OCI-LY1 (cell line): ENCODE measurements at regions not wholly inside any gene's neighbourhood (a gene's known extent, or its start where the extent isn't known, plus 50 kb on each side); places are given as distances from the start of the nearest gene placed in this dataset.

Experiments used
- H2AFZ ChIP-seq: fragments of 200-600 bp; sonication (generic), shearing (Covaris generic); 2 replicates; pipeline ENCODE4 v1.6.0; 2014; ENCODE audit warnings: antibody characterized with exemption, mild to moderate bottlenecking, low read length
- H3F3A ChIP-seq: fragments of 200-600 bp; sonication (generic), shearing (Covaris generic); 2 replicates; pipeline ENCODE4 v1.6.0; 2014; ENCODE audit warnings: mild to moderate bottlenecking, antibody characterized with exemption, low read length, moderate library complexity; ENCODE audit not compliant: insufficient read depth
- H3K27ac ChIP-seq: fragments of 200-600 bp; sonication (generic); 2 replicates; pipeline ENCODE4 v1.5.1; 2014; ENCODE audit warnings: low read length, mixed run types, mild to moderate bottlenecking, low read depth; ENCODE audit not compliant: poor library complexity, severe bottlenecking
- H3K27me3 ChIP-seq: fragments of 200-600 bp; sonication (generic); 2 replicates; pipeline ENCODE4 v1.6.0; 2014; ENCODE audit warnings: antibody characterized with exemption, mild to moderate bottlenecking, low read length, moderate library complexity; ENCODE audit not compliant: insufficient read depth
- H3K36me3 ChIP-seq: fragments of 200-600 bp; sonication (generic); 2 replicates; pipeline ENCODE4 v1.6.1; 2014; ENCODE audit warnings: mild to moderate bottlenecking, antibody characterized with exemption, low read length, moderate library complexity, mixed read lengths; ENCODE audit not compliant: insufficient read depth
- H3K4me1 ChIP-seq: fragments of 200-600 bp; sonication (generic); 2 replicates; pipeline ENCODE4 v1.5.1; 2014; ENCODE audit warnings: mild to moderate bottlenecking, low read length, moderate library complexity; ENCODE audit not compliant: insufficient read depth, severe bottlenecking
- H3K4me2 ChIP-seq: fragments of 200-600 bp; sonication (generic), shearing (Covaris generic); 2 replicates; pipeline ENCODE4 v1.6.1; 2014; ENCODE audit warnings: low read length
- H3K4me3 ChIP-seq: fragments of 200-600 bp; sonication (generic); 2 replicates; pipeline ENCODE4 v1.5.1; 2014; ENCODE audit warnings: low read length, low read depth, mild to moderate bottlenecking, mixed read lengths; ENCODE audit not compliant: poor library complexity, severe bottlenecking
- H3K79me2 ChIP-seq: fragments of 200-600 bp; shearing (Covaris generic); 2 replicates; pipeline ENCODE4 v1.6.1; 2016; ENCODE audit warnings: mixed run types, low read length, mixed read lengths; ENCODE audit not compliant: insufficient read depth
- H3K9ac ChIP-seq: fragments of 200-600 bp; sonication (generic), shearing (Covaris generic); 2 replicates; pipeline ENCODE4 v1.6.1; 2014; ENCODE audit warnings: mild to moderate bottlenecking, low read length, mixed read lengths
- H3K9me2 ChIP-seq: fragments of 200-600 bp; sonication (generic), shearing (Covaris generic); 2 replicates; pipeline ENCODE4 v1.6.1; 2014; ENCODE audit warnings: low read depth, mild to moderate bottlenecking, low read length, mixed read lengths
- H3K9me3 ChIP-seq: fragments of 200-600 bp; shearing (Covaris generic); 2 replicates; pipeline ENCODE4 v1.6.1; 2014; ENCODE audit warnings: low read length, mixed read lengths
- H4K20me1 ChIP-seq: fragments of 200-600 bp; sonication (generic), shearing (Covaris generic); 2 replicates; pipeline ENCODE4 v1.6.0; 2016; ENCODE audit warnings: mild to moderate bottlenecking, low read length; ENCODE audit not compliant: insufficient read depth
- EZH2 ChIP-seq: fragments of 200-600 bp; sonication (generic), shearing (Covaris generic); IDR thresholded peaks from 2 replicates; pipeline ENCODE4 v1.8.0; 2017; ENCODE audit warnings: borderline replicate concordance, mixed run types, mild to moderate bottlenecking, antibody characterized with exemption, low read length, moderate library complexity, mixed read lengths
- TF ChIP-seq, protein P1 (sequence below): fragments of 200-600 bp; sonication (generic), shearing (Covaris generic); IDR thresholded peaks from 2 replicates; pipeline ENCODE4 v1.5.1; 2017; ENCODE audit warnings: mild to moderate bottlenecking, antibody characterized with exemption, low read length, moderate library complexity, mixed read lengths

DNA sequence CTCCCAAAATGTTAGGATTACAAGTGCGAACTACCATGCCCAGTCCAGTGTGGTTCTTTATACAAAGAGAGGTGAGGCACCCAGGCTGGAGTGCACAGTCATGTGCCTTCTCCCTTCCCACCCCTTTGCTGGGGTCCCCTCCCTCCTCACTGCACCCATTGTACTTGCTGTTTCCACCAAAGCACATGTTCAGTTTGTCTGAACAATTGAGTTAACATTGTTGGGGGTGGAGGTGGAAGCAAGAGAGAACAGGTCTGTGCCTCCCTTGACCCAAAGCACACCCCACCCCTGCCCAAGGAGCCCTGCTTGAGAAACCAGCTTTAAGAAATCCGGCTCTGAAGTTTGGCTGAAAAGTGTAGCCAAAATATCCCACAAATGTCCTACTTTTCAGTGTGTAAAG lies 142.3 kb upstream of the CDH5 start:
- H3K9ac ChIP-seq: no peak overlapping the region
- H3K36me3 ChIP-seq: no peaks in the 10 kb centered on the region
- H4K20me1 ChIP-seq: no peaks in the 10 kb centered on the region
- H3K4me3 ChIP-seq: no peak overlapping the region
- no peaks in the 10 kb centered on the region for H3K27me3 ChIP-seq
- no peak overlapping the region for H3K27ac ChIP-seq
- no peak overlapping the region for H2AFZ ChIP-seq
- H3K9me2 ChIP-seq: no peaks in the 10 kb centered on the region
- no peaks in the 10 kb centered on the region for H3K9me3 ChIP-seq
- H3F3A ChIP-seq: no peaks in the 10 kb centered on the region
- H3K4me1 ChIP-seq: no peaks in the 10 kb centered on the region
- H3K79me2 ChIP-seq: no peaks in the 10 kb centered on the region
- no peak overlapping the region for H3K4me2 ChIP-seq
- TF ChIP-seq, protein P1, sequence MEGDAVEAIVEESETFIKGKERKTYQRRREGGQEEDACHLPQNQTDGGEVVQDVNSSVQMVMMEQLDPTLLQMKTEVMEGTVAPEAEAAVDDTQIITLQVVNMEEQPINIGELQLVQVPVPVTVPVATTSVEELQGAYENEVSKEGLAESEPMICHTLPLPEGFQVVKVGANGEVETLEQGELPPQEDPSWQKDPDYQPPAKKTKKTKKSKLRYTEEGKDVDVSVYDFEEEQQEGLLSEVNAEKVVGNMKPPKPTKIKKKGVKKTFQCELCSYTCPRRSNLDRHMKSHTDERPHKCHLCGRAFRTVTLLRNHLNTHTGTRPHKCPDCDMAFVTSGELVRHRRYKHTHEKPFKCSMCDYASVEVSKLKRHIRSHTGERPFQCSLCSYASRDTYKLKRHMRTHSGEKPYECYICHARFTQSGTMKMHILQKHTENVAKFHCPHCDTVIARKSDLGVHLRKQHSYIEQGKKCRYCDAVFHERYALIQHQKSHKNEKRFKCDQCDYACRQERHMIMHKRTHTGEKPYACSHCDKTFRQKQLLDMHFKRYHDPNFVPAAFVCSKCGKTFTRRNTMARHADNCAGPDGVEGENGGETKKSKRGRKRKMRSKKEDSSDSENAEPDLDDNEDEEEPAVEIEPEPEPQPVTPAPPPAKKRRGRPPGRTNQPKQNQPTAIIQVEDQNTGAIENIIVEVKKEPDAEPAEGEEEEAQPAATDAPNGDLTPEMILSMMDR: no peak
- no peak for TF ChIP-seq EZH2

DNA sequence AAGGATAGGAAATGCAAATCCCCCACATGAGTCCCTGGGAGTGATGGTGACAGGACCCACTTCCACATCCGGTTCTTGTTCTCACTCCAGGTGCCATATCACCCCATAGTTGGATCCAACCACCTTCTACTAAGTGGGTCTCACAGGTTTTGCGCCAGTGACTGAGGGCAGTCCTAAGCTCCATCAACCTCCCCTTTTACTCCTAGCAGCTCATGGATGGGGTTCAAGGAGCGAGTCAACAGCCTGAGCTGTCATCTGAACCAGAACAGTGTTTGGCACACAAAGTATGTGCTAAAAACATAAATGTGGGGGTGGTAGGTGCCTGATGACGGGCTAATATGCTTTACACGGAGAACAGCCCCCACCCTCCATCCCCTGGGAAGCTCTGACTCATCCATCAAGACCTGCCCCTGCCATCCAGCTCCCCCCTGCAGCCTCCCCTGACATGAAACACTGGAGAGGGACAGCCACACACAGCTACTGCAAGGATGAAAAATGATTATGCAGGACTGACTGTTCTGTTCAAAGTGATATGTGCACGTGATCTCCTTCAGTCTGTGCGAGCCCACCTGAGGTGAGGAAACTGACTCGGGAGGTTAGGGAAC lies 143.2 kb upstream of the CDH5 start:
- H4K20me1 ChIP-seq: no peaks in the 10 kb centered on the region
- H3K27ac ChIP-seq: no peak overlapping the region
- H3K27me3 ChIP-seq: no peaks in the 10 kb centered on the region
- H3K9me3 ChIP-seq: no peaks in the 10 kb centered on the region
- no peak overlapping the region for H3K4me3 ChIP-seq
- H3K4me2 ChIP-seq: no peak overlapping the region
- no peaks in the 10 kb centered on the region for H3K4me1 ChIP-seq
- H3K36me3 ChIP-seq: no peaks in the 10 kb centered on the region
- H3K79me2 ChIP-seq: no peaks in the 10 kb centered on the region
- H3K9me2 ChIP-seq: no peaks in the 10 kb centered on the region
- no peaks in the 10 kb centered on the region for H3F3A ChIP-seq
- TF ChIP-seq, protein P1: no peak
- TF ChIP-seq EZH2: no peak
- H2AFZ ChIP-seq: no peak overlapping the region
- H3K9ac ChIP-seq: no peak overlapping the region

DNA sequence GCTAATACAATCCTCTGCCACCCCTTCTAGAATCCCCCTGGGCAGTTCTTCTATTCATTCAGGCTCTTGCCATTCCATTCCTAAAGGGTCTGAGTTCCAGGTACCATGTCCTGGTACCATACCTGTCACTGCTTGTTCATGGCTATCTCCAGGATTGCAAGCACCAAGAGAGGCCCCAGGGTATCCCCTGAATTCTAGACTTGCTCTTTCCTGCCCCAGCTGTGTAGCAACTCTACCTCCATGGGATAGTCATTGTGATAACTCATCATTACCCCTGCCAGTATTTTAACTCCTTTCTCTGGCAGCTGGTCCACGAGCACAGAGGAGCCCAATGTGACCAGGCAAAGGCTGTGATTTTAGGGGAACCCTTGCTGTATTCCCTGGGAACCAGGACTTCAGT lies 143.7 kb upstream of the CDH5 start:
- Histone ChIP-seq H3K79me2 (no peaks in the 10 kb centered on the region), H3K36me3 (no peaks in the 10 kb centered on the region), H3K9me2 (no peaks in the 10 kb centered on the region), H3F3A (no peaks in the 10 kb centered on the region), H3K27me3 (no peaks in the 10 kb centered on the region), H4K20me1 (no peaks in the 10 kb centered on the region), H3K27ac (no peak overlapping the region), H3K4me1 (no peaks in the 10 kb centered on the region), H3K4me3 (no peak overlapping the region), H3K9me3 (no peaks in the 10 kb centered on the region), H3K4me2 (no peak overlapping the region), H2AFZ (no peak overlapping the region), H3K9ac (no peak overlapping the region)
- TF ChIP-seq EZH2: no peak
- TF ChIP-seq, protein P1: no peak
